GM19351 (cell line): ENCODE measurements at regions not wholly inside any gene's neighbourhood (a gene's known extent, or its start where the extent isn't known, plus 50 kb on each side); places are given as distances from the start of the nearest gene placed in this dataset.

Source experiments
- ATAC-seq: cut with Tn5 transposase; IDR thresholded peaks from one replicate; pipeline ENCODE4 v1.9.1; 2021; ENCODE audit warnings: mild to moderate bottlenecking, moderate library complexity; ENCODE audit not compliant: unreplicated experiment

- no peak for ATAC-seq
Measured at GRCh38 chr14:42095155-42095554, 488.5 kb downstream of the LRFN5 start.

GRCh38 chr14:42090122-42090521 lies 483.4 kb downstream of the LRFN5 start:
- ATAC-seq, result no peak

GRCh38 chr14:42079911-42080310 lies 473.2 kb downstream of the LRFN5 start:
- ATAC-seq, result no peak

- ATAC-seq, result no peak
Measured at GRCh38 chr14:42078345-42078744, 471.7 kb downstream of the LRFN5 start.

GRCh38 chr14:42070031-42070430 lies 463.4 kb downstream of the LRFN5 start:
- no peak for ATAC-seq

GRCh38 chr14:42057111-42057510 lies 450.4 kb downstream of the LRFN5 start:
- ATAC-seq, result no peak

- no peak for ATAC-seq
Measured at GRCh38 chr14:42047421-42048055, 440.9 kb downstream of the LRFN5 start.

GRCh38 chr14:42045383-42045782 lies 438.7 kb downstream of the LRFN5 start:
- ATAC-seq, result no peak

GRCh38 chr14:42028607-42029006 lies 421.9 kb downstream of the LRFN5 start:
- ATAC-seq, result no peak

- ATAC-seq, result no peak
Measured at GRCh38 chr14:42027271-42027670, 420.6 kb downstream of the LRFN5 start.

- no peak for ATAC-seq
Measured at GRCh38 chr14:42023452-42023851, 416.8 kb downstream of the LRFN5 start.

- no peak for ATAC-seq
Measured at GRCh38 chr14:42014301-42014700, 407.6 kb downstream of the LRFN5 start.

GRCh38 chr14:42013559-42013958 lies 406.9 kb downstream of the LRFN5 start:
- no peak for ATAC-seq

GRCh38 chr14:42013153-42013552 lies 406.5 kb downstream of the LRFN5 start:
- ATAC-seq, result no peak

GRCh38 chr14:42011221-42011620 lies 404.5 kb downstream of the LRFN5 start:
- ATAC-seq, result peak; percentile 76

- ATAC-seq, result no peak
Measured at GRCh38 chr14:42004321-42004720, 397.6 kb downstream of the LRFN5 start.

GRCh38 chr14:42002141-42002540 lies 395.5 kb downstream of the LRFN5 start:
- no peak for ATAC-seq

GRCh38 chr14:42001431-42001830 lies 394.8 kb downstream of the LRFN5 start:
- no peak for ATAC-seq

- ATAC-seq, result no peak
Measured at GRCh38 chr14:42000450-42000849, 393.8 kb downstream of the LRFN5 start.

GRCh38 chr14:41993687-41994086 lies 387.0 kb downstream of the LRFN5 start:
- no peak for ATAC-seq

- peak; percentile 57 for ATAC-seq
Measured at GRCh38 chr14:41986700-41987099, 380.0 kb downstream of the LRFN5 start.

GRCh38 chr14:41986083-41986645 lies 379.5 kb downstream of the LRFN5 start:
- ATAC-seq, result peak; percentile 51

- no peak for ATAC-seq
Measured at GRCh38 chr14:41973178-41973577, 366.5 kb downstream of the LRFN5 start.
